NCI-H748 treated with DMSO at 0.1 percent for 48 hours (cell line): ENCODE measurements at regions not wholly inside any gene's neighbourhood (a gene's known extent, or its start where the extent isn't known, plus 50 kb on each side); places are given as distances from the start of the nearest gene placed in this dataset.

Experiments
- DNase-seq: peaks from one replicate; lab custom pipeline; 2025; lab: John Stamatoyannopoulos, UW

GRCh38 chr12:75908961-75909605 is 122.5 kb downstream of the PHLDA1 start:
- DNase-seq = peak; percentile 39

- DNase-seq = no peak
Measured at GRCh38 chr12:75905922-75906321, 125.7 kb downstream of the PHLDA1 start.

DNA sequence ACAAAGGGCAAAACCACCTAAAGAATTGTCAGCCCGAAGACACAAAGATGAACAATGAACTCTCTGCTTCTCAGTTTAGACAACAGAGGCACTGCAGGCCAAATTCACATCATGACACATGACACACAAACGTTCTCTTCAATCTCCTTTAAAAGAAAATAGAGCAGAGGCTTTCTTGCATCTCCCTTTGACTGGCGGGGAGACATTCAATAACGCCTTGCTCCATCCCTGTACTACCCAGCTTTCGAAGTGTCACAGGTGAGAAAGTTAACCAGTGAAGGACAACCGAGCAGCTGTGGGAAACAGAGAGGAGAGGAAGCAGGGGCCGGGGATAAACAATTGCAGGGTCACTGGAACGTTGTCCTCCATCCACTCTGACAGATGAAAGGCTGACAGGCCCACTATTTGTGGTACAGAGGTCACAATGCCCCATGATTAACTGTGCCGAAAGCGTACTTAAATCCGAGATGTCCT is 130.8 kb downstream of the PHLDA1 start:
- no peak for DNase-seq

- no peak for DNase-seq
Measured at GRCh38 chr12:75900226-75900625, 131.3 kb downstream of the PHLDA1 start.

DNA sequence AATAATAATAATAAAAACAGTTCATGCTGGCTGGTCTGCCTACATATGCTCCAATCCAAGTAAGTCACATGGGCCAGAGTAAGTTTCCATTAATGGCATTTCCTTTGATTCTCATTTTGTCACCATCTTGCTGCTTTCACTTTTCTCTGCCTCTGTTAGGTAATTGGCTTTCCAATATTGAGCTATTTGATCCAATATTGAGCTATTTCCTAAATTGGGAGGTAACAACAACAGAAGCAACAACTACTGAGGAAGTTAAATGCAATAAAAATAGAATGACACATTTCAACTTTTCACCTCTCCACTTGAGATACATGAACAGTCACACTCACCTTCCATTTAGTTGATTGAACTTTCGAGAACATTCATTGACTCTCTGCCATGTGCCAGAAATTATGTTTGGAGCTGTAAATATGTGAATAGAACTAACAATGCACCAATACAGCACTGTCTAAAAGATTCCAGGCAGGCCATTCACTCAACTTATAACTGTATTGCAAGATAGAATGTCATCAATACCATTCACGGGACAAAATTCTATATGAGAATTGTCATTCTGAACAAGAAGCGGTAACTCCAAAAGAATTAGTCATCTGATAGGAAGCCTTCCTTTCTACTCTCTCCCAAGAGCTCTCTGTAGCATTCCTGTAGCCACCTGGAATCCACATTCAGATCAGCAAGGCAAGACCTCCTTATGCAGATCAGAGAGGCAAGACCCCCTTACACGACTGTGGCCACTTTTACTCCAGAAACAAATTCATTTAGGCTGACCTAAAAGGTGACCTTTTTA is 136.4 kb downstream of the PHLDA1 start:
- DNase-seq = no peak

GRCh38 chr12:75893765-75894164 is 137.8 kb downstream of the PHLDA1 start:
- no peak for DNase-seq

GRCh38 chr12:75892731-75893408 is 138.7 kb downstream of the PHLDA1 start:
- no peak for DNase-seq

- DNase-seq = no peak
Measured at GRCh38 chr12:75891072-75891471, 140.5 kb downstream of the PHLDA1 start.

DNA sequence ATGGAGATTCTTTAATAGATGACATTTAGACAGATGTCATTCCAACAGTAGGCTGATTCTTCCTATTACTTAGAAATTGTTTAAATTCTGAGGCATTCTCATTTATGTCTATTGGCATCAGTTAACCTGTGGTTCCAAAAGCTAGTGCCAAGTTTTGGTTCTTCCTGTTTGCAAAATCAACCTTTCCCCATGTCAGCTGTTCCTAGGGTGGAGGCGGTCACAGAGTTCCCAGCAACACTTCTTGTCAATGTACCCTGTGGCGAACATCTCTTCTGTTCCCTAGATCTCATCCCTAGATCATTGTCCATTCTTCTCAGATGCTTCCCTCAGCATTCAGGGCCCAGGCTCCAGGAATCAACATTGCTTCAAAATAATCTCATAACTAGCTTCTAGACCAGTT is 140.9 kb downstream of the PHLDA1 start:
- no peak for DNase-seq

GRCh38 chr12:75890141-75890540 is 141.4 kb downstream of the PHLDA1 start:
- DNase-seq = no peak

DNA sequence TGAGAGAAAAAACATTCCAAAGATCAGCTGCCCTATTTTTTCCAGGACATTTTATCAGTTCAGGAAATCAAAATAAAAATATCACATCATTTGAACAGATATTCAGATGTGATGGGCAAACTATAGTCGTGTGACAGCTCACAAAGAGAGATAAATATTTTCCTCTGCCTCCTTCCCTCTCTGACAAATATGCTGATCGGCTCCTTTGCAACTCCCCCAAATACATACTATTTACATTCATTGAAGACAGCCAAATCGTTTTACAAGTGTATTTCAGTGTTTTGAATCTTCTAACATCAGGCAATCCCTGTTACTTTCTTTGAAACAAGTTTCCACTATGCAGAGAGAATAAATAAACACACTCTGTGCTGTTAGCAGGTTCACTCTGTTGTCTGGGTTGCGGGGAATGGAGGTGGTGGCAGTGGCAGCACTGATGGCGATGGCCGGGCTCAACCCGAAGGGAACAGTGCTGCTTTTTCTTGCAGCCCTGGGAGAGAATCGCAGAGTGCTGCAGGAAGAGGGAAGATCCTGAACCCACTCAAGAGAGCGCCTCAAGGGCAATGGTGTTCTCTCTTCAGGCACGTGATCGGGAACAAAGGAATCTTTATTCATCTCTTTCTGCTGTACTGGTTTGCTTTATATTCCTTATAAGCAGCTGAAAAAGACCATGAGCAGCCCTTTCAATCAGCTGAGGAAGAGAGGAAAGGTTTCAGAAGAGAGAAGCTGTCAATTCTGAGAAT is 142.5 kb downstream of the PHLDA1 start:
- no peak for DNase-seq

DNA sequence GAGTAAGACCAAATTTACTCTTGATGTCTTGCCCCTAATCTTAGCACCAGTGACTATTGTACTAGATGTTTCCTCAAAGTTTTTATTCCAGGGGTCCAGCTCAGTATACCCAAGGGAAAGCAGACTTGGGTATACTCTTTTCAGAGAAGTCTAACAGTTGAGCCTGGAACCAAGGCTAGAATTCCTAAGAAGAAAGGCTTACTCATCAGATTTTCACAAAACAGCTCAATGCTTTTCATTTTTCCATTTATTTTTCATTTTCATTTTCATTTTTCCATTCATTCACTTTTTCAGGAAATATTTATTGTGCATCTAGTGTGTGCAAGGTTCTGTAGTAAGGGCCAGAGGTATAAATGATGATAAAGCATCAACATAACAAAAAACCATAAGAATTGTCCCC is 143.2 kb downstream of the PHLDA1 start:
- DNase-seq = no peak

- DNase-seq = no peak
Measured at GRCh38 chr12:75887979-75888378, 143.6 kb downstream of the PHLDA1 start.

- DNase-seq = no peak
Measured at GRCh38 chr12:75884465-75884985, 147.1 kb downstream of the PHLDA1 start.

- DNase-seq = no peak
Measured at GRCh38 chr12:75883241-75883640, 148.3 kb downstream of the PHLDA1 start.

DNA sequence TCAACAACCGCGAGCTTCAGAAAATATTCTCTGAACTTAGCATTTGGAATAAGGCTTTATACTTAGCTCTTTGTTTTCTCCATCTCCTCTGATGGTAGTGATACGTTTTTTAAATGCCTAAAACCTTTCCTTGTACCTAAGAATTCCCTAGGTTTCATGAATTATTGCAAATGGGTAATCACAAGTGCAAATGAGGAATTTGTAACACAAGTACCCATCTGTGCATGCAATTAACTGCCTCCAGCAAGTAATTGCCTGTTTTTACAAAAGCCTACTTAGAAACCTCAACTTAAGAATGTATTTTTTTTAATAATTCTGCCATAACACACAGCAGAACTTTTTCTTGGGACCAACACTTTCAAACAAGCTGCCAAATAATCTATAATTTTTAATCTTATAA is 149.2 kb downstream of the PHLDA1 start:
- DNase-seq = no peak

DNA sequence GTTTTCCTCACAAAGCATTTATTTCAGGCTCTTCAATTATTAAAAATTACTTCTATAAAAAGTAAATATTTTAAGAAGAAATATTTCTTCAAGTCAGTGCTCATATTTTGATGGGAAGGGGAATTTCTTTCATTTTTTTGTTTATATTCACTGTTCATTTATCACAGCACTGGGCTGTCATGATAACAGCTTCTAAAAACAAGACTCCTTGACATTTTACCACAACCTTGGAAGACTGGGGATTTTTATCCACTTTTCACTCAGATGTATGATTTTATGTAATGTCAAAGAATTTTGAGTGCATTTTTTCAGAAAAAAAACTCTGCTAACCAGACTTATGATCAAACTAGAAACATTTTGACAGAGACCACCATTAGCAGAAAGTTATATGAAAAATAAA is 149.7 kb downstream of the PHLDA1 start:
- DNase-seq = no peak

DNA sequence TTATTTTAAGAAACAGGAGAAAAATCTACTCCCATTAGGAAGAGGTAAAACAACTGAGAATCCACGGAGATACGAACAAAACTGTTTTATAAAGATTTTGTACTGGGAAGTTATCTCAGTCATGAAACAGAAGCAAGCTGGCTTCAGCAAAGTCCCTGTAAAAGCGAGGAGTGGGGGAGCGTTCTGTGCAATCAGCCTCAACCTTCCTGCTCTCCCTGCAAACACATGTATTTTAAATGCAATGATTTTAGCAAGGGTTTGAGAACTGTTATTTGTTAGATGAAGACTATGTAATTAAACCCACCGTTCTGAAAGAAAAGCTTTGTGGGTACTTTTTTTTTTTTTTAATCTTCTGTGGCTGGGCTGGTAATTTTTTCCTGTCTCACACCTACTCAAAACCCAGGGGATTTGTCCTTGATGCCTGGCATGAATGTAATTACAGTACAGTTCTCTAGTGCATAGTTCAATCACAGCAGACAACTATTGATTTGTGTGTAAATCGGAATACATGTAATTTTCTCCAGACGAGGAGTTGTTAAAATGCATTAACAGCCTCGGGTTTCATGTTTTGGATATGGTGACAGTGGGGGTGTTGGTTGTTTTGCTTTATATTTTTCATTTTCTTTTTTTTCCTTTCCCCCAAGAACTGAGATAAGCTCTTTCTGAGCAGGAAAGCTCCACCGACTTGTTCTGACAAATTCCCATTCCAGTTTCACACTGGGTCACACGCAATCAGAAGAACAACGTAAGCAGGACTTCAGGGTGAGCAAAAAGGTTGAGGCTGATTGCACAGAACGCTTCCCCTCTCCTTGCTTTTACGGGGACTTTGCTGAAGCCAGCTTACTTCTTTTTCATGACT is 153.6 kb downstream of the PHLDA1 start:
- DNase-seq = no peak

GRCh38 chr12:75876832-75877762 is 154.5 kb downstream of the PHLDA1 start:
- no peak for DNase-seq

DNA sequence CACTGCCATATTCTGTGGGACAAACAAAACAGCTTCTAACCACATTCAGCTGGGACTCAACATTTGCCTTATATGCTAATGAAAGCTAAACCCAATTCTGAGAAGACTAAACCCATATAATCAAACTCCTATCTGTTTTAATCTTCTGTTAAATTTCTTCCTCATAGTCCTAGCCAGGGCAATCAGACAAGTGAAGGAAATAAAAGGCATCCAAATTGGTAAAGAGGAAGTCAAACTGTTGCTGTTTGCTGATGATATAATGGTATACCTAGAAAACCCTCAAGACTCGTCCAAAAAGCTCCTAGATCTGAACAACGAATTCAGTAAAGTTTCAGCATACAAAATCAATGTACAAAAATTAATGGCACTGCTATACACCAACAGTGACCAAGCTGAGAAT is 157.1 kb downstream of the PHLDA1 start:
- no peak for DNase-seq
